Sigmoid colon (tissue), 4 donors: ENCODE measurements at regions not wholly inside any gene's neighbourhood (a gene's known extent, or its start where the extent isn't known, plus 50 kb on each side); places are given as distances from the start of the nearest gene placed in this dataset.

Experiments used
- POLR2AphosphoS5 ChIP-seq, 4 donors: sonication (generic); formaldehyde crosslinking; IDR thresholded peaks; one replicate each; pipeline ENCODE4 v1.6.1; 2017; ENCODE audit warnings: antibody characterized with exemption in 4 of 4
- TF ChIP-seq, protein P1 (sequence below), 4 experiments: fragments of 450-650 bp in 3 of 4; fragments of 200-600 bp in 1 of 4; IDR thresholded peaks; one replicate each; pipeline ENCODE4 v1.5.1; 2016 to 2019; ENCODE audit warnings: antibody characterized with exemption in 4 of 4, mild to moderate bottlenecking in 3 of 4, moderate library complexity in 2 of 4

DNA sequence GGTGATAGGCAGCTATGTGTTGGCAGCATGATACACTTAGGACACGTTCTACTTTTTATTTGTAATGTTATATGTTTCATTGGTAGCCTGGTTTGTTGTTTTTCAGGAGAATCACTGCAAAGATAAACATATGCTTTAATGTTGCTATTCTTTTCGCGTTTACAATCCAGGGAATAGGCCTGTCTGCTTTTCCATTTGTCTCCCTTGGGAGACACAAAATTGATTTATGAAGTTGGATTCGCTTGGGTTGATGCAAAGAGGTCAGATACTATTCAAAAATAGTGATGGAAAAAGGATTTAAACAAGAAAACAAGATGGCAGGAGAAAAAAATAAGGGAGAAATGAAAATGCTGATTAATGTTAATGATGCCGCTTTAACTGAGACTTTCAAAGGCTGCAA lies 179.5 kb upstream of the SOX4 start:
- TF ChIP-seq POLR2AphosphoS5 (IDR thresholded peaks at IDR 0.05) = no peak
- TF ChIP-seq, protein P1, sequence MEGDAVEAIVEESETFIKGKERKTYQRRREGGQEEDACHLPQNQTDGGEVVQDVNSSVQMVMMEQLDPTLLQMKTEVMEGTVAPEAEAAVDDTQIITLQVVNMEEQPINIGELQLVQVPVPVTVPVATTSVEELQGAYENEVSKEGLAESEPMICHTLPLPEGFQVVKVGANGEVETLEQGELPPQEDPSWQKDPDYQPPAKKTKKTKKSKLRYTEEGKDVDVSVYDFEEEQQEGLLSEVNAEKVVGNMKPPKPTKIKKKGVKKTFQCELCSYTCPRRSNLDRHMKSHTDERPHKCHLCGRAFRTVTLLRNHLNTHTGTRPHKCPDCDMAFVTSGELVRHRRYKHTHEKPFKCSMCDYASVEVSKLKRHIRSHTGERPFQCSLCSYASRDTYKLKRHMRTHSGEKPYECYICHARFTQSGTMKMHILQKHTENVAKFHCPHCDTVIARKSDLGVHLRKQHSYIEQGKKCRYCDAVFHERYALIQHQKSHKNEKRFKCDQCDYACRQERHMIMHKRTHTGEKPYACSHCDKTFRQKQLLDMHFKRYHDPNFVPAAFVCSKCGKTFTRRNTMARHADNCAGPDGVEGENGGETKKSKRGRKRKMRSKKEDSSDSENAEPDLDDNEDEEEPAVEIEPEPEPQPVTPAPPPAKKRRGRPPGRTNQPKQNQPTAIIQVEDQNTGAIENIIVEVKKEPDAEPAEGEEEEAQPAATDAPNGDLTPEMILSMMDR (IDR thresholded peaks at IDR 0.05) = no peak
